WTC11 (cell line): ENCODE measurements at regions not wholly inside any gene's neighbourhood (a gene's known extent, or its start where the extent isn't known, plus 50 kb on each side); places are given as distances from the start of the nearest gene placed in this dataset.

Experiments used
- ZNF671 ChIP-seq: fragments of 250-450 bp; sonication (Bioruptor Pico); IDR thresholded peaks from 2 replicates; pipeline ENCODE4 v1.8.0; 2021; ENCODE audit warnings: mild to moderate bottlenecking
- TF ChIP-seq, protein P1 (sequence below): fragments of 200-600 bp; IDR thresholded peaks from 2 replicates; pipeline ENCODE4 v1.8.0; 2022; ENCODE audit warnings: antibody characterized with exemption

DNA sequence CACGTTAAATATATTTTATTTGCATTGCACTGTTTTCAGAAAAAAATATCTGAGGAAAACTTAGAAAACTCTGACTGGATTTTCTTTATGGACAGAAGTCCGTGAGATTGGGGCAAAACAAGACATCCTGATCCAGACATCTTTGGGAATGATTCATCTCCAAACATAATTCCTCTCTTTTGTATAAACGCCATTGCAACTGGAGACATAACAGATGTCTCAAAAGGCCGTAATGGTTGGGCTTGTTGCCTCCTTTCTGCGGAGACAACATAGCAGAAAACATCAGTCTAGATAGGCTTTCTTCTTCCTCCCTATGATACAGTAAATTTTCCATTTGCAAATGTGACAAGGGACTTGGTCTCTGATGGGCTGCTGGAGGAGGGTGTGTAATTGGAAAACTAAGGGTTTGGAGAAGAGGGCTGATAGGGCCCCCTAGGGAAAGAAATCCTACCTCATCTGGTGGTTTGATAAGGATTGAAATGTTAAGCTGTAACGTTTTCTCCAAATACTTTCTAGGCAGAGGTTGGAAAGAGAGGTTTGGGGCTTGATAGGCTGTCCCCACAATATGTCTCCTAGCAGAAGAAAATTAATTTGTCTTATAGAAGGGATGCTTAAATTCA, 631.5 kb upstream of the ST8SIA4 start:
- no peak for TF ChIP-seq ZNF671
- TF ChIP-seq, protein P1, sequence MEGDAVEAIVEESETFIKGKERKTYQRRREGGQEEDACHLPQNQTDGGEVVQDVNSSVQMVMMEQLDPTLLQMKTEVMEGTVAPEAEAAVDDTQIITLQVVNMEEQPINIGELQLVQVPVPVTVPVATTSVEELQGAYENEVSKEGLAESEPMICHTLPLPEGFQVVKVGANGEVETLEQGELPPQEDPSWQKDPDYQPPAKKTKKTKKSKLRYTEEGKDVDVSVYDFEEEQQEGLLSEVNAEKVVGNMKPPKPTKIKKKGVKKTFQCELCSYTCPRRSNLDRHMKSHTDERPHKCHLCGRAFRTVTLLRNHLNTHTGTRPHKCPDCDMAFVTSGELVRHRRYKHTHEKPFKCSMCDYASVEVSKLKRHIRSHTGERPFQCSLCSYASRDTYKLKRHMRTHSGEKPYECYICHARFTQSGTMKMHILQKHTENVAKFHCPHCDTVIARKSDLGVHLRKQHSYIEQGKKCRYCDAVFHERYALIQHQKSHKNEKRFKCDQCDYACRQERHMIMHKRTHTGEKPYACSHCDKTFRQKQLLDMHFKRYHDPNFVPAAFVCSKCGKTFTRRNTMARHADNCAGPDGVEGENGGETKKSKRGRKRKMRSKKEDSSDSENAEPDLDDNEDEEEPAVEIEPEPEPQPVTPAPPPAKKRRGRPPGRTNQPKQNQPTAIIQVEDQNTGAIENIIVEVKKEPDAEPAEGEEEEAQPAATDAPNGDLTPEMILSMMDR, result no peak
